GM19468 (cell line): ENCODE measurements at regions not wholly inside any gene's neighbourhood (a gene's known extent, or its start where the extent isn't known, plus 50 kb on each side); places are given as distances from the start of the nearest gene placed in this dataset.

Experiments used
- ATAC-seq: cut with Tn5 transposase; IDR thresholded peaks from one replicate; pipeline ENCODE4 v1.9.1; 2021; ENCODE audit warnings: mild to moderate bottlenecking, moderate library complexity, moderate number of reproducible peaks; ENCODE audit not compliant: unreplicated experiment; ENCODE audit errors: extremely low read depth

DNA sequence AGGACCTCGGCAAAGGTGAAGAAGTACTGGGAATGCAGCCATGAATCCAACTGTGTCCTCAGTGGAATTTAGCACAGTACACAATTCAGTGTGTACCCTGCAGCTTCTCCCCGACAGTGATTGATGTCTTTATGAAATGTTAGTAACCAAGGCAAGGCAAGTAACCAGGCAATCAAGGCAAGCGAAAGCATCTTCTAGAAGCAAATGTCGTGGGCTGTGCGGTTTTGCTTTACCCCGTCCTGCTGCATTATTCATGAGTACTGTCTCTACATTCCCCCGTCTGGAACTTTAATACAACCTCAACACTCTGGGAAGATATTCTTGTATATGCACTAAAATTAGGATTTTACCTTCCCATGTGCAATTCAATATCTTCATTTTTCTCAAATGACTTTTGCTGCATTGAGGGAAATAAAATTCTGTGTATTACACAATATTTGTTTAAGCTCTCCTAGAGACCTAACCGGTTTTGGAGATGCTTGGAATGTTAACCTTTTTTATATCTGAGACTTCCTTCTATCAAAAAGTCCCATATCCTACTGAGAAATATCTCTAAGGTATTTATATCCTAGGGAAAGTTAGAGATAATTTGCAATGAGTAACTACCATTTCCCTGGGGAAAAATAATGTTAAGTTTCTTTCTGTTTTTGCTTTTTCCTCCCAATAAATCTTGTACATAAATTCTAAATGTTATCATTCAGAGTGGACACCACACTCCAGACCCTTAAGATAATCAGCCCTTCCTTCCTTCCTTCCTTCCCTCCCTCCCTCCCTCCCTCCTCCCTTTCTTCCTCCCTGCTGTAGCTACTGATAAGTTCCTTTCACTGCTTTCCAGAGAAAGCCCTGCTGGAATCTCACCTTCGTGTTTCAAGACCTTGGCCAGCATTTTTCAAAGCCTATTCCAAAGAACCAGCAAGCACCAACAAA lies 51.9 kb upstream of the ADORA2B start:
- no peak for ATAC-seq

DNA sequence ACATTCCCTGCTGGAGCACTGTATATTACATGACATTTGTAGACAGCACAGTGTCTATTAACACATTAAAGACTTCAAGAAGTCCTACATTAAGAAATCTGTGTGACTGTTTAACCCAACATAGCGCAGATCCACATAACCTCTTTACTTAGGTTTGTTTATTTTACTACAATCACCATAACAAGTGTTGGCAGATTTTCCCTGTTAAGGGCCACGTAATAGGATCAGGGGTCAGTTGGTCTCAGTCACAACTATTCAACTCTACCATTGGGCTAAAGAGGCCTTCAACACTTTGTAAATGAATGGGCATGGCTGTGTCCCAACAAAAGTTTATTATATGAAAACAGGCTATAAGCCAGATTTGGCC lies 51.3 kb upstream of the ADORA2B start:
- no peak for ATAC-seq

DNA sequence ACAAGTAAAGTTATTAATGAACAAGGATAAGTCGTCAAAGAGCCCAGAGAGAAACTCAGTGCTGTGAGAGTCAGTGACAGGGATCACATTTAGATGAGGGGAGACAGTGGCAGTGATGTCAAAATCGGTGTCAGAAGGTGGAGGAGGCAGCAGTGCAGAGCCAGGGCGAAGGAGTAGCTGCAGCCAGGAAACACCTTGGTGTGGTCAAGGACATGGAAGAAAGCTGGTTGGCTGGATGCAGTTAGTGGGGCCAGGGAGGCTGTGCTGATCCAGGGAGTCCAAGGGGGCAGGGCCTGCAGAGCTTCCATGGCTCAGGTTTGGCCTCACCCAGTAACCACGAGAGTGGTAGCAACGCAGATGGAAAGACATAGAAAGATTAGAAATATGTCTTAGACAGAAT lies 50.7 kb upstream of the ADORA2B start:
- no peak for ATAC-seq

DNA sequence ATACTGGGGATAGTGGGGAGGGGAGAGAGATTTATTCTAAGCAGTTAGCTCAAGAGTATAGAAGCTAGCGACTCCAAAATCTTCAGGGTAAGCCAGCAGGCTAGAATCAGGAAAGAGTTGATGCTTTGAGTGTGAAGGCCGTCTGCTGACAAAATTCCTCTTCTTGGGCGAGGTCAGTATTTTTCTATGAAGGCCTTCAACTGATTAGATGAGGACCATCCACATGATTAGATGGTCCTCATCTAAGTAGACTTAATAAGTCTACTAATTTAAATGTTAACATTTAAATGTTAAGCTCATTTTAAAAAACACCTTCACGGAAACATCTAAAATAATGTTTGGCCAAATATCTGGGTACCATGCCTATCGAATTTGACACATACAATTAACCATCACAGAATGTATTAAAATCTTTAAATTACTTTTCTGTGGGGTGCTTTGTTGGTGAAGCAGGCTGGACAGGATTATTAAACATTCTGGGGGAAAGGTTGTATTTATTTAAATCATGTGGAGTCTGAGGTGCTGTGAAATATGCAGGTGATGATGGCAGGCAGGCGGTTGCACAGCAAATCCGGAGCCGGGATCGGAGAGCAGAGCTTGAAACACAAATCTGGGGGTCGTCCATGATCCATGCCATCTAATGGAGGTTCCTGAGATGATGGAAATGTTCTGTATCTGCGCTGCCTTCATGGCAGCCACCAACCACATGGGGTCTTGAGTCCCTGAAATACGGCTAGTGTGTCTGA lies 49.8 kb upstream of the ADORA2B start:
- no peak for ATAC-seq
